ENCODE measurements at regions not wholly inside any gene's neighbourhood (a gene's known extent, or its start where the extent isn't known, plus 50 kb on each side); places are given as distances from the start of the nearest gene placed in this dataset.

GRCh38 chr7:101712652-101713051, 83.6 kb upstream of the MYL10 start:
- Histone ChIP-seq H2AFZ (ENCODE audit: insufficient read depth, low read depth, low read length, poor library complexity, severe bottlenecking) (no peak overlapping the region), H3K4me3 (ENCODE audit: control extremely low read depth in 1 of 5, extremely low read depth in 1 of 5, insufficient read depth in 1 of 5, low read depth in 2 of 5, low read length in 4 of 5) (no peak overlapping the region), H3K4me1 (ENCODE audit: control insufficient read depth in 2 of 2, insufficient read depth in 2 of 2, low read length in 2 of 2) (no peaks in the 10 kb centered on the region), H4K20me1 (ENCODE audit: control insufficient read depth, insufficient read depth, low read length, poor library complexity, severe bottlenecking) (no peaks in the 10 kb centered on the region), H3K9ac (ENCODE audit: low read length) (no peak overlapping the region), H3K27ac (ENCODE audit: low read length in 2 of 2) (no peak overlapping the region), H3K36me3 (replicated peaks in 1 of 2; ENCODE audit: control extremely low read depth in 1 of 2, control insufficient read depth in 1 of 2, extremely low read depth in 1 of 2, insufficient read depth in 2 of 2, low read length in 1 of 2) (no peaks in the 10 kb centered on the region), H3K9me3 (ENCODE audit: control extremely low read depth in 1 of 3, control insufficient read depth in 2 of 3, insufficient read depth in 1 of 3, low read length in 2 of 3) (no peaks in the 10 kb centered on the region), H3K79me2 (ENCODE audit: control insufficient read depth, insufficient read depth, low read length) (no peaks in the 10 kb centered on the region), H3K4me2 (replicated peaks; ENCODE audit: low read depth, low read length, poor library complexity, severe bottlenecking) (no peak overlapping the region), H3K27me3 (replicated peaks in 1 of 4; ENCODE audit: control extremely low read depth in 1 of 4, control insufficient read depth in 3 of 4, insufficient read depth in 4 of 4, low read length in 3 of 4) (no peaks in the 10 kb centered on the region)
- ATAC-seq (ENCODE audit: low read depth) (no peak), DNase-seq (no peak)
- Mint-ChIP-seq H3K27ac (no peak overlapping the region), H3K4me1 (no peaks in the 10 kb centered on the region), H3K4me3 (no peak overlapping the region), H3K27me3 (peaks cover 9% of the 10 kb centered on the region), H3K9me3 (ENCODE audit: insufficient read depth) (no peaks in the 10 kb centered on the region)
- TF ChIP-seq EZH2 (IDR thresholded peaks at IDR 0.05; ENCODE audit: borderline replicate concordance, insufficient read depth, low read depth, low read length, poor library complexity, severe bottlenecking): no peak
- no peak for TF ChIP-seq CTCF (IDR thresholded peaks at IDR 0.05)
- ChIA-PET POLR2A (no interaction called here), CTCF (interaction anchor here (0.7 kb wide), 1 partner anchor 10 kb away, joined by 3 read pairs; no protein-coding TSS in a partner anchor)
- 83% methylated on average over 2 of the region's 3 CpGs for WGBS (ENCODE audit: insufficient coverage)
- intact Hi-C loops (cut with micrococcal nuclease): no loop called here

DNA sequence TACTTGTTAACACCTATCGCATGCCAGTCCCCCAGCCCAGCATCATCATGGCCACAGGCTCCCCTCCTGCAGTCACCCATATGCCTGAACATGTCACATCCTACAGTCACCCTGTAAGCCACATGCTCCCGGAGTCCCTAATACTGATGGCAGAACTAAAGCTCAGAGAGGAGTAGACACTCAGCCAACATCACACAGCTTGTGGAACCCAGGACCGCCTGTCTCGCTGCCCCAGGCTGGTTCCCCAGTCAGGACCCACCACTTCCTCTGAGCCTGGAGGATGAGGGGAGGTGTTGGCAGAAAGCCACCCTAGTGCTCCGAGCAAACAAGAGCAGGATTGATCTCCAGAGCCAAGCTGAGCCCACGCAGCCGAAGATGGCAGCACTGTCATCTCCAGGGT, 85.0 kb upstream of the MYL10 start:
- Histone ChIP-seq H2AFZ (ENCODE audit: insufficient read depth, low read depth, low read length, poor library complexity, severe bottlenecking) (no peak overlapping the region), H3K4me2 (replicated peaks; ENCODE audit: low read depth, low read length, poor library complexity, severe bottlenecking) (no peak overlapping the region), H3K9me3 (ENCODE audit: control extremely low read depth in 1 of 3, control insufficient read depth in 2 of 3, insufficient read depth in 1 of 3, low read length in 2 of 3) (no peaks in the 10 kb centered on the region), H3K27me3 (replicated peaks in 1 of 4; ENCODE audit: control extremely low read depth in 1 of 4, control insufficient read depth in 3 of 4, insufficient read depth in 4 of 4, low read length in 3 of 4) (no peaks in the 10 kb centered on the region), H3K4me3 (ENCODE audit: control extremely low read depth in 1 of 5, extremely low read depth in 1 of 5, insufficient read depth in 1 of 5, low read depth in 2 of 5, low read length in 4 of 5) (no peak overlapping the region), H3K9ac (ENCODE audit: low read length) (no peak overlapping the region), H3K36me3 (replicated peaks in 1 of 2; ENCODE audit: control extremely low read depth in 1 of 2, control insufficient read depth in 1 of 2, extremely low read depth in 1 of 2, insufficient read depth in 2 of 2, low read length in 1 of 2) (no peaks in the 10 kb centered on the region), H3K27ac (ENCODE audit: low read length in 2 of 2) (no peak overlapping the region), H4K20me1 (ENCODE audit: control insufficient read depth, insufficient read depth, low read length, poor library complexity, severe bottlenecking) (no peaks in the 10 kb centered on the region), H3K79me2 (ENCODE audit: control insufficient read depth, insufficient read depth, low read length) (no peaks in the 10 kb centered on the region), H3K4me1 (ENCODE audit: control insufficient read depth in 2 of 2, insufficient read depth in 2 of 2, low read length in 2 of 2) (no peaks in the 10 kb centered on the region)
- intact Hi-C loops (cut with micrococcal nuclease): no loop called here
- Mint-ChIP-seq H3K27ac (peak overlapping the region; percentile 46), H3K9me3 (ENCODE audit: insufficient read depth) (no peaks in the 10 kb centered on the region), H3K4me3 (no peak overlapping the region), H3K4me1 (no peaks in the 10 kb centered on the region), H3K27me3 (peaks cover 12% of the 10 kb centered on the region)
- DNase-seq (no peak), ATAC-seq (ENCODE audit: low read depth) (no peak)
- POLR2A ChIA-PET: no interaction called here
- WGBS (ENCODE audit: insufficient coverage): 97% methylated on average over 7 of the region's 7 CpGs
- CTCF ChIA-PET: interaction anchor here (1.2 kb wide), 1 partner anchor 33 kb away, joined by 3 read pairs; no protein-coding TSS in a partner anchor
- TF ChIP-seq CTCF (IDR thresholded peaks at IDR 0.05): no peak
